HFF-Myc (cell line): ENCODE measurements at regions not wholly inside any gene's neighbourhood (a gene's known extent, or its start where the extent isn't known, plus 50 kb on each side); places are given as distances from the start of the nearest gene placed in this dataset.
A peak's percentile ranks its signal among the peaks of the same experiment; 100 is the strongest.

ENCODE experiments used
- DNase-seq: peaks from one replicate; pipeline ENCODE4 v3.0.0-alpha.2; 2011; ENCODE audit warnings: low read depth; ENCODE audit errors: extremely low read depth
- H3K4me3 ChIP-seq: replicated peaks from 2 replicates; pipeline ENCODE4 v1.5.1; 2011; ENCODE audit warnings: low read depth, mild to moderate bottlenecking, control low read depth, low read length
- CTCF ChIP-seq: IDR thresholded peaks from 2 replicates; pipeline ENCODE4 v1.5.1; 2012; ENCODE audit warnings: mild to moderate bottlenecking, low read depth, low read length, control low read depth; ENCODE audit errors: missing control alignments

GRCh38 chr14:86654558-86655184, 1124.7 kb downstream of the FLRT2 start:
- TF ChIP-seq CTCF, result peak; percentile 54
- no peak overlapping the region for H3K4me3 ChIP-seq
- peak; percentile 19 for DNase-seq

- DNase-seq, result no peak
- no peak overlapping the region for H3K4me3 ChIP-seq
- no peak for TF ChIP-seq CTCF
Measured at GRCh38 chr14:86652526-86652925, 1122.6 kb downstream of the FLRT2 start.

- TF ChIP-seq CTCF, result peak; percentile 25
- peak; percentile 10 for DNase-seq
- H3K4me3 ChIP-seq, result no peak overlapping the region
Measured at GRCh38 chr14:86646696-86647690, 1117.0 kb downstream of the FLRT2 start.

- no peak for TF ChIP-seq CTCF
- H3K4me3 ChIP-seq, result no peak overlapping the region
- no peak for DNase-seq
Measured at GRCh38 chr14:86646125-86646524, 1116.2 kb downstream of the FLRT2 start.

- no peak overlapping the region for H3K4me3 ChIP-seq
- no peak for TF ChIP-seq CTCF
- no peak for DNase-seq
Measured at GRCh38 chr14:86641310-86641709, 1111.4 kb downstream of the FLRT2 start.

- no peak for TF ChIP-seq CTCF
- no peak overlapping the region for H3K4me3 ChIP-seq
- no peak for DNase-seq
Measured at GRCh38 chr14:86640288-86640687, 1110.3 kb downstream of the FLRT2 start.
